Hepatocyte (in vitro differentiated cells): ENCODE measurements at regions not wholly inside any gene's neighbourhood (a gene's known extent, or its start where the extent isn't known, plus 50 kb on each side); places are given as distances from the start of the nearest gene placed in this dataset. TPM values are rescaled to one million over a fixed set of nuclear protein-coding genes. Genes with fewer than 3 reads are reported as not detected.

Source experiments
- small RNA-seq: library from RNA; depleted of rRNA; stranded (forward); fragments of <200 nt; gene quantifications from one replicate; pipeline ENCODE3, GENCODE V24; 2014

Small RNA genes in the stretch of these regions (small RNA-seq; reads per million reads assigned to genes)
- not detected for gene MRPL57P1
